ENCODE measurements at regions not wholly inside any gene's neighbourhood (a gene's known extent, or its start where the extent isn't known, plus 50 kb on each side); places are given as distances from the start of the nearest gene placed in this dataset.

GRCh38 chr16:65888201-65888600 is 478.3 kb upstream of the CDH5 start:
- TF ChIP-seq CTCF (IDR thresholded peaks at IDR 0.05) (no peak), POLR2AphosphoS5 (IDR thresholded peaks at IDR 0.05; ENCODE audit: insufficient read depth in 1 of 2, low read depth in 1 of 2) (no peak)
